Fibroblast of pulmonary artery (primary cell): ENCODE measurements at regions not wholly inside any gene's neighbourhood (a gene's known extent, or its start where the extent isn't known, plus 50 kb on each side); places are given as distances from the start of the nearest gene placed in this dataset.

Source experiments
- DNase-seq: peaks from one replicate; pipeline ENCODE4 v3.0.0-alpha.2; 2010; ENCODE audit warnings: low read depth
- H3K4me3 ChIP-seq: replicated peaks from 2 replicates; pipeline ENCODE4 v1.5.1; 2011; ENCODE audit warnings: low read depth, mild to moderate bottlenecking, control low read depth, low read length, moderate library complexity
- TF ChIP-seq, protein P1 (sequence below): IDR thresholded peaks from 2 replicates; pipeline ENCODE4 v1.5.1; 2011; ENCODE audit warnings: mild to moderate bottlenecking, control low read depth, low read length, inconsistent platforms; ENCODE audit errors: missing control alignments

DNA sequence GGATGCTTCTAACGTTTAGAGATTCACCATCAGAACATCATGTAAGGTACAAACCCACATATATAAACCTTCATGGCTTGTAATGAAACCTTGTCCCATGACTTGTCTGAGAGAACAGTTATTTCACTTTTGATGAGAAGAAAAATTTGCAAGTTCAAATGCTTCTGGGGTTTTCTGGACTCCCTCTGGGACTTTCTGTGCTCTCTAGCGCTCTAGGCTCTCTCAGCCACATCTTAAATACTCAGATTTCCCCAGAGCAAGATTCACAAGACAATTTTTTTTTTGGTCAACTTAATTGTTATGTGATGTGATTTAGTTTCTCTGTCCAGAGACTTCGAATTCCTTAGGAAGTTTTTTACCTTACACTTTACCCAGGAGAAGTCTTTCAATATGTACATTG is 282.8 kb upstream of the EDNRB start:
- TF ChIP-seq, protein P1, sequence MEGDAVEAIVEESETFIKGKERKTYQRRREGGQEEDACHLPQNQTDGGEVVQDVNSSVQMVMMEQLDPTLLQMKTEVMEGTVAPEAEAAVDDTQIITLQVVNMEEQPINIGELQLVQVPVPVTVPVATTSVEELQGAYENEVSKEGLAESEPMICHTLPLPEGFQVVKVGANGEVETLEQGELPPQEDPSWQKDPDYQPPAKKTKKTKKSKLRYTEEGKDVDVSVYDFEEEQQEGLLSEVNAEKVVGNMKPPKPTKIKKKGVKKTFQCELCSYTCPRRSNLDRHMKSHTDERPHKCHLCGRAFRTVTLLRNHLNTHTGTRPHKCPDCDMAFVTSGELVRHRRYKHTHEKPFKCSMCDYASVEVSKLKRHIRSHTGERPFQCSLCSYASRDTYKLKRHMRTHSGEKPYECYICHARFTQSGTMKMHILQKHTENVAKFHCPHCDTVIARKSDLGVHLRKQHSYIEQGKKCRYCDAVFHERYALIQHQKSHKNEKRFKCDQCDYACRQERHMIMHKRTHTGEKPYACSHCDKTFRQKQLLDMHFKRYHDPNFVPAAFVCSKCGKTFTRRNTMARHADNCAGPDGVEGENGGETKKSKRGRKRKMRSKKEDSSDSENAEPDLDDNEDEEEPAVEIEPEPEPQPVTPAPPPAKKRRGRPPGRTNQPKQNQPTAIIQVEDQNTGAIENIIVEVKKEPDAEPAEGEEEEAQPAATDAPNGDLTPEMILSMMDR, result no peak
- DNase-seq, result no peak
- H3K4me3 ChIP-seq, result no peak overlapping the region

DNA sequence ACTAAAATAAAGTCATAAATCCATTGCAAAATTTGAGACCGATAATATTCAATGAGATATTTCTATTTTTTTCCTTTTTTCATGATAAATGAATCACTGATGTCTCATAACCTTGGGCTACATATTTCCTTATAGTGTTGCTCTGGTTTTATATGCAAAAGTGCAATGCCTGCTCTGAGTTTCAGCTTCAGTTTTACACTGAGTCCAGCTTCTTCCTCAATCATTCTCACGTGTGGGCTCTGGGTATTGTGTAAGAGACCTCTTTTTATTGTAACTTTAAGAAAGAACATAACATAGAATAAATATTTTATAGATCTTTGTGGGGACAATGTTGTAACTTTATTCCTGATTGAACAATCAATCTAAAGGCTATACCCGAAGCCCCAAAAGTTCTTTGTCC is 280.2 kb upstream of the EDNRB start:
- TF ChIP-seq, protein P1, result no peak
- H3K4me3 ChIP-seq, result no peak overlapping the region
- no peak for DNase-seq

DNA sequence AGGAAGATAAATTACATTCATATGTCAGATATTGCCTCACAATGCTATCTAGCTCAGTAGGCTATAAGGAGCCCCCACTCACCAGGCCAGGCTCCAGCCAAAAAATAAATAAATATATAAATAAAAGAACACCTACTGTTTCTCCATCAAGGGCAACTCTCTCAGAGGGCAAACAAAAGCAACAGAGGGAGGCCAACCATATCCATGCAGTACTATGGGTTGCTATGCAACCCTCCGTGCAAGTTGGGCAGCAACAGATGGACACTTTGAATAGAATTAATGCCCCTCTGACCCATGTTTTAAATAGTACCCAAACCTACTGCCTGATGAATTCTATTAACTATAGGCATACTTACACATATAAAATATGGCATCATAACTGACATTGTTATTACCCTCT is 279.8 kb upstream of the EDNRB start:
- DNase-seq, result no peak
- TF ChIP-seq, protein P1, result no peak
- H3K4me3 ChIP-seq, result no peak overlapping the region

DNA sequence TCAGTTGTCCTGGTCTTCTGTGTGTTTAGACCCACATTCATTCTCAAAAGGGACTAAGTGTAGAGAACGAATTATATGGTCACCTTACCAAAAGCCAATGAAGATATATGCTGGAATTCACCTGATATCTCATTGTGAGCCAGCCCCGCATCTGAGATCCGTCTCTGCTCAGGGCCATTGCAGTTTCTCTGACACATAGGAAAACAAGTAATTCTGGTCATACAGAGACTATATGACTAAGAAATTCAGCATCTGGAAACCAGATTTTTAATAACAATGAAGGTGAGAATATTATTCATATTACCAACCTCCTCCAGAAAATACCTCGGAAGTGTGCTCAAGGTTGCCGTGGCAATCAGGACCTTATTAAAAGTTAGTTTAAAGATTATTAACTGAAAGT is 278.6 kb upstream of the EDNRB start:
- TF ChIP-seq, protein P1, result no peak
- DNase-seq, result no peak
- H3K4me3 ChIP-seq, result no peak overlapping the region

DNA sequence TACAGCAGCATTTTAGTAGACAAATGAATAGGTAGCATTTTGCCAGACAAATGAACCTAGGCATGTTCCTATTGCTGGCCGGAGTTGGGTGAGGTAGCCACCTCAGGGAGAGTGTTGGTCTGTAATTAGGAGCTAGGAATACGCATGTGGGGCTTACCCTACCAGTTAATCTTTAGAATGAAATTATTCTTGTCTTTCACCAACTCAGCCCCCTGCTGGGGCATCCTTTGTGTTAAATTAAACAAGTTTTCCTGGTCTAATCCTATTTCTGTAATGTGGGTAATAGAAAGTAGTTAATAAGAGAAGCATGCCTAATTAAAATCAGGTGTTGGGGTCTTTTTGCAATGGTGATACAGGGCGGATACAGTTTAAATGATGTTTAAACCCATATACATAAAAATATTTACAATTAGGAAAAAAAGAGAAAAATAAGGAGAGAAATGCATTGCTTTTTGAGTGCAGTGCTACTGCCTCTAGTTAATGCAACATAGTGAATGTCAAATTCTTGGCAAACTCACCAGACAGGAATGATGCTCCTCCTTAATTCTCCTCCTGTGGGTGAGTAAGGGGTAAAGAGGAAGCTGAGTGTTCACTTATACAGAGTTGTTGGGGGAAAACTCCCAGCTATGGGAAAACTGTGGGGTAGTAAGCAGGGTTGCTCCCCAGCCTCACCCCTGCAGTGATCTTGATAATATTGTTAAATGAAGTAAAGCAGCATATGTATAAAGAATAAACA is 276.4 kb upstream of the EDNRB start:
- DNase-seq, result peak; percentile 27
- no peak overlapping the region for H3K4me3 ChIP-seq
- TF ChIP-seq, protein P1, result no peak

DNA sequence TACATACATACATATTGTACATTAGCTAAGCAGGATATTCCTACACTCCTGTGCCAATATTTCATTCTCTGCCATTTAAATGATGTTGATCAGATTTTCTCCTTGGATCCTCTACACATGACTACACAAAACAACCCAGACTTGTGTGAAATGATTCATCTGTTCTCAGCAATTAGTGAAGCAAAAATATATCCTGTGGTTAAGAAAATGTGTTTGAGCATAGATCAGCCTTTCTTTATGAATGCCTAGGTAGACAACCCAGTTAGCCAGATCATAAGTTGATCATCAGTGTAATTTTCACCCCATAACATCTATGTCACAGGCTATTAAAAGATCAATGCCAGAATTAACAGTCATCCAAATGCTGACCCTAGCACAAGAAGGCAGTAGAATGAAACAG is 275.2 kb upstream of the EDNRB start:
- no peak for DNase-seq
- TF ChIP-seq, protein P1, result no peak
- H3K4me3 ChIP-seq, result no peak overlapping the region

DNA sequence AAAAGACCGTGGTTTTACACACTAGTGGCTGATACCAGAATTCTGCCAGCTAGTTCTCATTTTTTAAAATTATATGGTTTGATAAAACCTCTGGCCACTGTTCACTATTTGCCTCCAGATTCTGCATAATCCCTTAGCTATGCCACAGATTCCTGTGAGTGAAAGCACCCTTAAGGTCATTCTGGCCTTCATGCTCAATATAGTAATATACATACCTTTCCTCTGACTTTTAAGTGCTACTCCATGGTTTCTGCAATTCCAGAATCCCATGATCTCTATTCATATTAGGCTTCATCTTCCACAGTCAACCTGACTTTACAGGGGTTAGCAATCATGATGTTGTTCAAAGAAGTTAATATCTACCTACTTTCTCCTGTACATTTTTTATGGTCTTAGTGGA is 274.1 kb upstream of the EDNRB start:
- TF ChIP-seq, protein P1, result no peak
- no peak overlapping the region for H3K4me3 ChIP-seq
- peak; percentile 10 for DNase-seq
